AML-193 (cell line): ENCODE measurements at regions not wholly inside any gene's neighbourhood (a gene's known extent, or its start where the extent isn't known, plus 50 kb on each side); places are given as distances from the start of the nearest gene placed in this dataset.
"Not testable (repeated sequence)": the region's sequence is repeated elsewhere in the genome, so short reads cannot be mapped to it uniquely, and the experiment has no call there.

ENCODE experiments used
- DNase-seq, 2 experiments: peaks; one replicate each; lab custom pipeline; 2025; lab: John Stamatoyannopoulos, UW

DNA sequence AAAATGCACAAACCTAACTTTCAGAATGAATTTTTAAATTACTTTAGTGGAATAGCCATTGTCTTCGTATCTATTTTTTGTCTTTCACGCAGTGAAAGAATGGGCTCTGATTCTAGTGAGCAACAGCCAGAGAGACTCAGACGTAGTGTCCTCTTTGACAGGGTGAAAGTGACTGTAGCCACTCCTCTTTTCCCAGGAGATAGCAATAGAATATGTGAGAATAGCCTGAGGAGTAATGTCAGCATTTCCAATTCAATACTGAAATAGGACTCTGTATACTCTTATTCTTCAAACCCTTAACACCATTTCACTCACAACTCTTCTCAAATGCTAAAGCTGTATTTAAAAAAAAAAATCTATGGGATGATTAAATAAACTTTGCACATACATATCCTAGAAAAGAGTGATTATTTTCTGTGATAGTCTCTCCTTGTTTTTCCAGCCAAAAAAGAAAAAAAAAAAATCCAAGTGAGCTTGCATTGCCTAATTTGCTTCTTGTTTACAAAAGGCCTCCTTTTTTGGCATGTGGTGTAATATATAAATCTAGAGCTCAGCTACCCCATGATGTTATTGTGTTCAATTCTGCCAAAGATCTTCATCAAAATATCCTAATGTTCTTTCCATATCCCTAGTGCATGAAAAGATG, 626.1 kb upstream of the SLITRK6 start:
- no peak for DNase-seq

DNA sequence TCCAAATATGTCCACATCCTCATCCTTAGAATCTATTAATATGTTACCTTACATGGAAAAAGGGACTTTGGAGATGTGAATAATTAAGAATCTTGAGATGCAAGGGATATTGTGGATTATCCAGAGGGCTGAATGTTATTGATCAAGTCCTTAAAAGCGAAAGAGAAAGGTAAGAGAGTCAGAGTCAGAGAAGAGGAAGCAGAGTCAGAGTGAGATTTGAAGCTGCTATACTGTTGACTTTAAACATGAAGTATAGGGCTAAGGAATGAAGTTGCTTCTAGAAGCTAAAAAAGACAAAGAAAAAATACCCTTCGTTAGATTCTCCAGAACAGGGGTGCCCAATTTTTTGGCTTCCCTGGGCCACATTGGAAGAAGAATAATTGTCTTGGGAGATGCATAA, 627.2 kb upstream of the SLITRK6 start:
- no peak for DNase-seq

DNA sequence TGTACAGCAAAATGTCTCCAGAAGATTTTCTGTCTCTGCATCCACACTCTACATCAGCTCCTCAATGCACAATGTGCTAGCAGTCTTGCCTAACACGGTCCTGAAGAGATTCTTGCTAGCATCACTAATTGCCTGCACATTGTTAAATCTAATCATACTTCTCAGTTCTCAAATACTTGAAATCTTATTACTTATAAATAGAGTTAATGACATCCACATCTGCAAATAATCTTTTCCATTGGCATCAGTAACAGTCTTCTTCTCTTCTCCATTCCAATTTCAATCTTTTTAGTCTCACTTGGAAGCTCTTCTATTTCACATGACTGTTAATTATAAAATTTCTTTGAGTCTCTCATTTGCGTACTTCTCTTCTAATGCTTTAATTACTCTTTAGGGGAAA, 630.5 kb upstream of the SLITRK6 start:
- no peak for DNase-seq

DNA sequence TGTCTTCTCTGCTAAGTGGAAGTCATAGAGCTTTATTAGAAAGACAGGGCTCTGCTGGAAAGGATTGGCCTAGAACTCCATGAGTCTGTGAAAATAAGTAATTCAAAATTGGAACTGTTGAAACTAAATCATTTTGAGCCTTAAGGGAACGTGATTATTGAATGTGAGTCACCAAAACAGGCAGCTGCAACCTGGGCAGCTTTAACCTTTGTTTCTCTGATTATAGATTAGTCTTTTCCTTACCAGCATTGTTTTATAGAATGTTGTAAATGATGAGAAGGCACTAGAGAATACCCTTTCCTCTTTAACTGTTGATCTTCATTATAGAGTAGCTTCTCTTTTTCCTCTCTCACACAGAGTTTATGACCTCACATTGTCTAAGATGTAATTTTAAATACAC, 638.8 kb upstream of the SLITRK6 start:
- DNase-seq: no peak

DNA sequence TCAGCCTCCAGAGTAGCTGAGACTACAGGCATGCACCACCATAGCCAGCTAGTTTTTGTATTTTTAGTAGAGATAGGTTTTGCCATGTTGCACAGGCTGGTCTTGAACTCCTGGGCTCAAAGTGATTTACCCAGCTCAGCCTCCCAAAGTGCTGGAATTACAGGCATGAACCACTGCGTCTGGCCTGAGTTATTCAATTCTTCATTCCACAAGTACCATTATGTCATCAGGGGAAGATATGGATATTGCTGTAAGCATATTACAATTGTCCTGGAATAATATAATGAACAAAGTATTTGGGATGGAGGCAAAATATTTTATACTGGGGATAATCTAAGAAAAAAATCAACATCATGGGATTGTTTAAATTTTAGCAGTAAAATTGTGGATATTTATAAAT, 646.0 kb upstream of the SLITRK6 start:
- no peak for DNase-seq

DNA sequence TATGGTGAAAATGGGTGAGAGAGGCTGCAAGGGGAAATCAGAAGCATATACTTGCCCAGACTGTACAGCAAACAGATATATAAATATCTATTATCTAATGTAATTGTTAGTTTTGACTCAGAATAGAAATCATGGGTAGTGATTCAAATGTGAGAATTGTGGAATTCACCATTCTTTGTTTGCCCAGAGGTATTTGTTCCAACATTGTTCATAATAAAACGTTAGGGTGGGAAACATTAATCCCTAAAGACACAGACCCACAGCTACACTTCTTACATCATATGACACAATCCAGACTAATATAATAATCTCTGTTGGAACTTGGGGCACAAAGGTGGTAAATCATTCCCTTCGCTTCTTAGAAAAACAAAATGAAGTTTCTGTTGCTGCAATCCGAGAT, 646.5 kb upstream of the SLITRK6 start:
- no peak for DNase-seq

DNA sequence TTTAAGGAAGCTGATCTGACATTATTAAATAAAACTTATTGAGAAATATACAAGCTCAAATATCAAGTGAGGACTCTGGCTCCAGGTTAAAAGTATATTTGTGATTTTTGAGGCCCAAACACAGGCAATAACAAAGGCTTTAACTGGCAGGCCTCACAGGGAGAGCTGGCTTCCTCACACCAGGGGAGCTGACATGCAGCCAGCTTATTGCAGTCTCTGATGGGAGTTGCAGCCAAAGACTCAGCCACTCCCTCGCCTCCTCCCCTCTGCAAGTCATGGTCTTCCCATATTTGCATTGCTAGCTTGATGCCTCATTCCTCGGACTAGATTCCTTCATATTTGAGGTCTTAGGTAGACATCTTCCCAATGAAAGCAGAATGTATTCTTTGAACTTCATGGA, 647.1 kb upstream of the SLITRK6 start:
- DNase-seq: no peak

DNA sequence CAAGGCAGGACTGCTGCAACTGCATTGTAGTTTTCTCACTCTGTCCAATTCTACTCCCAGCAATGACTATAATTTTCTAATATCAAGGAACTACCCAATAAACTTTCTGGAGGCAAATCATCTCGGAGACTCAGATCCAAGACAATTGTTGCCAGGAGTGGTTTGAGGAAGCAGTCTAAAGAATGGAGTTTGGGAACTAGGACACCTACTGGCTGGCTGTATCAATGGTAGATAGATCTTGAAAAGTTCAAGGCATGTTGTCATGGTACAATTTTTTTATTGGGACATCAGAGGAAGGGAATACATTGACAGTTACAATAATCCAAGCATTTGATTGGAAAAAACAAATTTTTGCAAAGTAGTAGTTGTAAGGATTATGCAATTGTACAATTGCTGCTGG, 648.3 kb upstream of the SLITRK6 start:
- DNase-seq: no peak

DNA sequence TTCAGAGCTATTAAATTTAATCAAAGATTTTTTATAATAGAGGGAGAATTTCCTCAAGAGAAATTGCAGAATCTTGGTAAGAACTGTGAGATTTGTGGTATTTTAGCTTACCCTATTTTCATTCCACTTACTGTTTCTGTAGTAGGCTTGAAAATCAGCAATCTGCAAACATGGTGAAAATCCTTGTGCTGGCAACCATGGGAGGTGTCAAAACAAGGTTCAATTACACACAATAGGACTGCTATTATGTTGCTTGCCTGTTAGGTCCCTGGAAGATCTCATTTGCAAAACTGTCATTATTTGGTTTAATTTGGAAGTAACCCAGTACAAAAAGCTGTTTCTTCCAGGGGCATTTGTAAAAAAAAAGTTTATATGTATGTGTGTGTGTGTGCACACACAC, 662.8 kb upstream of the SLITRK6 start:
- no peak for DNase-seq

DNA sequence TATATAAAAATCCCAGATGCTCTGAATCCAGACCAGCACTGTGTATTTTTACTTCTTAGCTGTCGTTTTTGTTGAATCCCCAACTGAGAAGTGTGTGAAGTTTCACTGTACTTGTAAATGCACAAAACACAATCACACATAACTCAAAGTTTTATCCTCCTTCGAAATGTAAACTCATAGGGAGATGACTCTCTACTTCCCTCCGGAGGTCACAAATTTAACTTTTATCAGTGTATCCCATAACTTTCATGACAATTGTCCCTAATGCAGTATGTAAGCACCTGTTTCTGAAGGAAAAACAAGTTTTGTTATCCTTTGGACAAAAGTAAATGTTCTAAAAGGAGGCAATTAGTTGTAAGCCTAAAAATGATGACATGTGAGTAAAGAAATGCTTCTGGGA, 665.0 kb upstream of the SLITRK6 start:
- DNase-seq: peak in 1 of 2 experiments; percentile 30

DNA sequence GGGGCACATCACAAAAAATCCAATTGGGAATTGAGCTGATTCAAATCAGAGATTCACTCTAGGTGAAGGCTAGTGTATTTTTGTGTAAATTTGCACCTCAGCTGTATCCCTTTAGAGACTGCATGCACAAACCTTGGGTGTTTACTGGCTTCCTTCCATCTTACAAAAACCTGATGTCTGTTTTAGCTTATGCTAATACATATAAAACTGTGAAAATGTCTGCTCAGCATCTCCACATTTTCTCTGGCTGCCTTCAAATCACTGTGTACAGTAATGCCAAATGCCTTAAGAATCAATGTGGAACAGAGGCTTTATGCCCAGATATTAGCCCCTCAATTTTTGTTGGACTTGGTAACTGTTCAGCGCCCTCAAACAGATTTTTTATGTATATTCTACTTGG, 675.8 kb upstream of the SLITRK6 start:
- no peak for DNase-seq

DNA sequence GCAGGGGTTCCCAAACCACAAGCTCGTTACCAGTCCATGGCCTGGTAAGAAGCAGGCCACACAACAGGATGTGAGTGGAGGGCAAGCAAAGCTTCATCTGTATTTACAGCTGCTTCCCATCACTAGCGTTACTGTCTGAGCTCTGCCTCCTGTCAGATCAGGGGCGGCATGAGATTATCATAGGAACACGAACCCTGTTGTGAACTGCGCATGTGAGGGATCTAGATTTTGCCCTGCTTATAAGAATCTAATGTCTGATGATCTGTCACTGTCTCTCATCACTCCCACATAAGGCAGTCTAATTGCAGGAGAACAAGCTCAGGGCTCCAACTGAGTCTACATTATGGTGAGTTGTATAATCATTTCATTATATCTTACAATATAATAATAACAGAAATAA, 677.4 kb upstream of the SLITRK6 start:
- no peak for DNase-seq

DNA sequence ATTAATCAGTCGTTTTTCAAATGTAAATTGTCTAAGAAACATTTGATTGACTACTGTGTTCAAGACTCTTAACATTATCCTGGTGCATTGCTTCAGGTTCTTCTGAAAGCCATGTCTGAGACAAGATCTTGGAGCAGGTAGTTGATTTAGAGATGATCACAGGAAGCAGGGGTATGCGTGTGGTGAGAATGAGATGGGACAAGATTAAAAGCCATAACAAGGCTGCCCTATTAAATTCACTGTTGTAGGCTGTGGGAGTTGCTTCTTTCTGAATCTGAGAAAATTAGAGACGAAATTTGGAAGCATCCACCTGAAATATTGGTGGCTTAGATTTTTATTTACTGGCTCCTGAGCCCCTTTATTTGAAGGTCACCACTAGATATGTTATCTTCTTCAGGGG, 687.4 kb upstream of the SLITRK6 start:
- DNase-seq: no peak

DNA sequence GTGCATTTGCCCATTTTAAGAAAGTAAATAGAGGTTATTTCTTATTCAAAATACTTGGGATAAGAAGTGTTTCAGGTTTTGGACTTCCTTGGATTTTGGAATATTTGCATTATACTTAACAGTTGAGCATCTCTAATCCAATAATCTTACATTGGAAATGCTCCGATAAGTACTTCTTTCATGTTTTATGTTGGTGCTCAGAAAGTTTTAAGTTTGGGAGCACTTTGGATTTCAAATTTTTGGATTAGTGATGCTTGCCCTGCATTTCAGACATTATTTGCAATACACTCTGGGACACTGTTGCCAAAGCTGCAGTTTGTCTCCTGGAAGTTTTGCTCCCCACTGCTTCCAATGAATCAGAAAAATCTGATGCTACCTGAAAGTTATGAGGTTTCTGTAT, 691.9 kb upstream of the SLITRK6 start:
- DNase-seq: no peak

DNA sequence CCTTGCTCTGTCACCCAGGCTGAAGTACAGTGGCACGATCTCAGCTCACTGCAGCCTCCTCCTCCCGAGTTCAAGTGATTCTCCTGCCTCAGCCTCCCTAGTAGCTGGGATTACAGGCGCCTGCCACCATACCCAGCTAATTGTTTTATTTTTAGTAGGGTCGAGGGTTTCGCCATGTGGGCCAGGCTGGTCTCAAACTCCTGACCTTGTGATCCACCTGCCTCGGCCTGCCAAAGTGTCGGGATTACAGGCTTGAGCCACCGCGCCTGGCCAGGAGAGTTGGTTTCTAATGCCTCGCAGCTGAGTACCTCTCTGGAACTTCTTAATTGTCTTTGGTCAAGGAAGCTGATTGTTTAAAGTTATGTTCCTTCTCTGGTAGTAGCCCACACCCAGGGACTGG, 702.7 kb upstream of the SLITRK6 start:
- DNase-seq: not testable (repeated sequence)

DNA sequence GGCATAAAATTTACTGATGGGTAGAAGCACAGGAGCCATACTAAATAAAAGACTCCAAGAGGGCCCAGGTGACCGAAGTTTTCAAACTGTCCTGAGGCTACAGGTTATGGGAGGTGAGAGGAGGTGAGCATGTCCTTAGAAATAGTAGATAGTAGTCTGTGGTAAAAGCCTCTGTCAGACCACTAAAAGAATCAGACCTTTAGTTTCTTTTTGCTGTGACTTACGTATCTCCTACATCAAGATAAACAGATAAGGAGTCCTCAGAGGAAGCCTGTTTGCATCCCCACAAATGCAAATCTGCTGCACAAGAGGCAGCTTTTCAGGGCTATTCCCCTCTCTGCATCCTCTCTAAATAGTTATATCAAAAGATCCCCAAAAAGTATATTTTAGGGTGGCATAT, 711.6 kb upstream of the SLITRK6 start:
- DNase-seq: no peak

DNA sequence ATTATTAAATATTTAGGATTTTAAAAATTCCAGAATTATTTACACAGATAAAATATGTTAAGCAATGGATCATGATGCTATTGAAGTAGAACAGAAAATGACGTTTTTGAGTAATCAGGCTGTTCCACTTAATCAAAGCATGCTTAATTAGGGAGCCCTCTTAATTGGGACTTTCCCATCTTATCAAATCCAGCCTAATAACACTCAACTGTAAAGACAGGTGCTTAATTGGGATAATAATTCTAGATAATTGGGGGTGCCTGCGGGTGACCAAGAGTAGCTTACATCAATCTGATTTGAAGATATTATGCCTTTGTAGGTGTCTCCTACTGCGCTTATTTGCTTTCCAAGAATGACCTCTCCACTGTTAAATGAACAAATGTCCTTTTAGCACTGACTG, 742.2 kb upstream of the SLITRK6 start:
- no peak for DNase-seq

DNA sequence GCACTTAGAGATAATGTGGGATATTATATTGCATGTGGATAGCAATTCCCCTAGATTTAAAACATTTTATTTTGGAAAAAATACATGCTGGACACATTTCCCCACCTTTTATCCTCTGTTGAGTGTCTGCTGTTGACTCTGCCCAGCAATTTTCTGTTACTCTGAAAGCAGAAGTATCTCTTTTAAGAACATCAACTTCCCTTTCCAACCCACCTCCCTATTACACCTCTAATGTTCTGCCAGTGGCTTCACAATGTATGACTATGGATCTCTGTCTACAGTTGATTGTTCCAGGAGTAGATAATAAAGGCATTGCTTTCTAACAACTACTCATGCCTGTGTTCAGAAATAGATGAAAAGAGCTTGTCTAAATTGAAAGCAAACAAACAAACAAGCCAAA, 754.8 kb upstream of the SLITRK6 start:
- peak; percentile 49 to 63 for DNase-seq

DNA sequence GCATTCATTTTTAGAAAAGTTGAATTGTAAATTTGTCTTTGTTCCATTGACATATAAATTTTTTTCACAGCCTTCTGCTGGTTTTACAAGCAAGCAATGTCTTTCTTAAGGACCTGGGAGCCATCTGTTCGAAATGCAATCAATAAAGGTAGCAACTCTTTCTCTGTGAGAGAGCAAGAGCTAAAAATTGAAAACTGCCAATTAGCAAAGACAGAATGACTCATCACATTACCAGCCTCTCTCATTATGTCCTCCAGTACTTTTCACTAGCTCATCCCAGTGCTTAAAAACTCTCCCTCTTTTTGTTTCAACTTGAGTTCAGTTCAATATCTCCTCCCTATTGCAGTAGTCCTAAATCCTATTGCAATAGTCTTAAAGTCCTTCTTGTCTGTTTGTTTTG, 760.7 kb upstream of the SLITRK6 start:
- no peak for DNase-seq

DNA sequence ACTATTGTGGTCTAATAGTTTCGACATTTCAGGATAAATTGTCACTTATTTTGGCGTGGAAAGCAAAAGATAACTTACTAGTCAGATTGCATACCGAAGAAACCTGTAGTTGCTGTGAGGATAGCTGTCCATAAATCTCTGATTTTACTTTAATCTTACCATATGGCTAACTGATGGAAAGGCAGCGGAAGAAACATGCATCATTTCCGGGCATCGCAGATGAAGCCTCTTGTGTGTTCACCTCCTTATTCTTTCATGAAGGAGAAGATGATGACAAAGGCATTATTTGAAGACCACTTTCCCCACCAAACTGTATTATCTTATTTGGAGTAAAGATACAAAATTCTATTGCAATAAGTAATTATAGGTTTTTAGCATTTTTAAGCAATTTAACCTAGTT, 763.6 kb upstream of the SLITRK6 start:
- no peak for DNase-seq

DNA sequence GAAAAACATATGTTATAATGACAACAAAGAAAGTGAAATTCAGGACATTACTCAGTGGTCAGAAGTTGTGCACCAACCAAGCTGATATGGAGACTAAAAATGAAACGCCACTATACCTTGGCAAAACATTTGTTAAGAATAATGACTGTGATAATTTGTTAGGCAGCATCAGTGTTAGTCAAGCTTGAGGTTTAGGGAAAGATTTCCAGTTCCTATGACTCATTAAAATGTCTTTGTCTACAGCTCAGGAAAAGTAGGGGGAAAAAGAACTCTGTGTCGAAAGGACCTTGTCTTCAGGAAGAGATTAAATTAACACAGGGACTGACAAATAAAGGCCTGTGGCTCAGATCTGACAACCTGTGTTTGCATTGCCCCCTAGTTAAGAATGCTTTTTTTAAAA, 764.1 kb upstream of the SLITRK6 start:
- no peak for DNase-seq

DNA sequence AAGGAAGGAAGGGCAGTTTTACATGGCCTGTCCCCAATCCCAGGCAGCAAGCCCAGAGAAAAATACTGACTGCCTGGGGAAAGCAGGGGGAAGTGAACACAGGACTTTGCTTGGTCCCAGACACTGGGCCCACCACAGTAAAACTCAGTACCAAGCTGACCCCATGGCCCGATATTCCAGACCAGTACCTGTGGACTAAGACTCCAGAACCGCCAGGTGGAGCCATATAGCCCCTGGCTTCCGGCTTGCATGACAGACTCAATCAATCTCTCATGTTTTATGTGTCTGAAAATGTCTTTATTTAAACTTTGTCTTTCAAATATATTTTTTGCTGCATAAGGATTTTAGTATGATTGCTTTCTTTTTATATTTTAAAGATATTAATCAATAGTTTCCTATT, 767.9 kb upstream of the SLITRK6 start:
- no peak for DNase-seq

DNA sequence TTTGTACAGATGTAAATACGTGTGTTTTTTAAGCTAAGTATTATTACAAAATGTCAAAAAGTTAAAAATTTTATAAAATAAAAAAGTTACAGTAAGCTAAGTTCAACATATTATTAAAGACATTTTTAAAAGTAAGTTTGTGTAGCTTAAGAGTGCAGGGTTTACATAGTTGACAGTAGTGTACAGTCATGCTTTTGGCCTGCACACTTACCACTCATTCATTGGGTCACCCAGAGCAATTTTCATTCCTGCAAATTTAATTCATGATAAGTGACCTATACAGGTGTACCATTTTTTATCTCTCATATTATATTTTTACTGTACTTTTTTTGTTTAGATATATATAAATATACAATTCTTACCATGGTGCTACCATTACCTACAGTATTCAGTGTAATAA, 769.9 kb upstream of the SLITRK6 start:
- DNase-seq: no peak

DNA sequence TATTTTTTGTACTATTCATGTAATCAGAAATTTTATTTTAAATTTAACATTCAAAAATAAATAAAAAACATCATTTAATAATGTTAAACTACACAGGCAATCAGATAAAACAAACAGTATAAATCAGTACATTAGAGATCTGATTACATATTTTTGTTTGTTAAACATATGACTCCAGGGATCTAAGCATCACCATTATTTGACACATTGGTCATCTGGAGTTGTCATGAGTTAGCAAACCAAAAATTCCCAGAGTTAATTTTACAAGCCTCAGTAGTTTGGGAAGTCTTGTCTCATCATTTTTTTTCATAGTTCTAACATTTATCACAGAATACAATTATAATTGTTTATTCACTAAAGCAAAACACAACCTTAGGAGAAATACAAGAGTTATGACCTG, 770.8 kb upstream of the SLITRK6 start:
- no peak for DNase-seq

DNA sequence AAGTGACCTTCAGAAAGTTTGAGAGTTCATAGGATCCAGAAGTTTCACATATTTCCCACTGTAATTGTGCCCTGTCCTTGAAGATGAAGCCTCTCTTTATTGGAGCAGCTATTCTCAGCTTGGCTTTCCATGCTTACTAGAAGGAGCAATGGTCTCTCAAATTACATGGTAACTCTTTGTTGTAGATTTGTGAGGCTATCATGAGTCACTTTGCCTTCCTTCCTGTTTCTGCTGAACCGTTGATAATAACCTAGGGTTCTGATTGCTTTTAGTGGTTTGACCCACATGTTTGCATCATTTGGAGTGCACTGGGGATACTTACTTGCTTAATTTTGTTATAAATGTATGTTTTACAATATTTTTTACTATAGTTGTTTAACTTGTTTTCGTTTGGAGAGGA, 772.9 kb upstream of the SLITRK6 start:
- peak; percentile 83 to 92 for DNase-seq
